HepG2 (cell line): ENCODE measurements at regions not wholly inside any gene's neighbourhood (a gene's known extent, or its start where the extent isn't known, plus 50 kb on each side); places are given as distances from the start of the nearest gene placed in this dataset.

Experiments
- ATAC-seq: fragments of 200-7000 bp; cut with Tn5 transposase; 3 replicates; pipeline ENCODE4 v1.9.1; 2020; ENCODE audit warnings: mild to moderate bottlenecking, moderate library complexity
- BruUV-seq: library from RNA; stranded (reverse); fragments of 400-500 nt; replicated peaks from 2 replicates; lab custom pipeline; 2021; lab: Mats Ljungman, UMichigan
- CTCF ChIA-PET: fragments of 300-600 bp; formaldehyde crosslinking; extraction: SDS; loops from one replicate; lab custom pipeline; 2021; ENCODE audit warnings: low total read pairs, inconsistent platforms, low intra/inter-chr PET ratio; lab: Yijun Ruan, JAX
- POLR2A ChIA-PET: fragments of 350-600 bp; sonication (Branson Sonifier 250); formaldehyde crosslinking; loops from one replicate; lab custom pipeline; 2020; ENCODE audit warnings: antibody characterized with exemption, inconsistent platforms; lab: Yijun Ruan, JAX
- DNase-seq: peaks from one replicate; pipeline ENCODE4 v3.0.0-alpha.2; 2015; ENCODE audit warnings: low spot score
- FAIRE-seq: peaks from 3 replicates; lab custom pipeline; 2011; peaks lifted over from hg19 to GRCh38; lab: Jason Lieb, UNC
- H2AFZ ChIP-seq: one replicate; pipeline ENCODE4 v1.6.1; 2011; ENCODE audit warnings: low read length, inconsistent platforms
- H3K27ac ChIP-seq: fragments of 300-600 bp; 3 replicates; pipeline ENCODE4 v1.8.0; 2011; ENCODE audit warnings: mixed run types, mild to moderate bottlenecking, mixed read lengths, low read length, inconsistent platforms; ENCODE audit not compliant: insufficient read depth; ENCODE audit errors: extremely low read length
- H3K27me3 ChIP-seq, 2 experiments: fragments of 200-600 bp in 1 of 2; 2 replicates in 1 of 2; 3 replicates in 1 of 2; pipeline versions ENCODE4 v1.6.0 to v1.8.0; 2011; ENCODE audit warnings: low read length in 2 of 2, mild to moderate bottlenecking in 2 of 2, moderate library complexity in 2 of 2, inconsistent platforms in 1 of 2; ENCODE audit not compliant: insufficient read depth in 2 of 2, control insufficient read depth in 1 of 2
- H3K36me3 ChIP-seq, 2 experiments: fragments of 200-600 bp in 1 of 2; replicated peaks in 1 of 2; 2 replicates in 1 of 2; 3 replicates in 1 of 2; pipeline versions ENCODE4 v1.5.1 to v1.8.0; 2011; ENCODE audit warnings: low read length in 2 of 2, inconsistent platforms in 1 of 2; ENCODE audit not compliant: insufficient read depth in 2 of 2, control insufficient read depth in 1 of 2
- H3K4me1 ChIP-seq: 2 replicates; pipeline ENCODE4 v1.5.1; 2012; ENCODE audit warnings: low read length, inconsistent platforms; ENCODE audit not compliant: insufficient read depth
- H3K4me2 ChIP-seq: 2 replicates; pipeline ENCODE4 v1.6.0; 2011; ENCODE audit warnings: low read depth, low read length, inconsistent platforms
- H3K4me3 ChIP-seq, 3 experiments: fragments of 200-600 bp in 1 of 3; sonication (generic), shearing (Covaris generic) in 1 of 3; replicated peaks in 1 of 3; 2 replicates each; pipeline ENCODE4 v1.5.1; 2011 to 2016; ENCODE audit warnings: low read length in 3 of 3, inconsistent platforms in 2 of 3, low read depth in 2 of 3, mild to moderate bottlenecking in 2 of 3, control low read depth in 1 of 3, mixed read lengths in 1 of 3; ENCODE audit not compliant: insufficient read depth in 1 of 3
- H3K79me2 ChIP-seq: one replicate; pipeline ENCODE4 v1.6.1; 2011; ENCODE audit warnings: low read length, inconsistent platforms; ENCODE audit not compliant: insufficient read depth
- H3K9ac ChIP-seq: 2 replicates; pipeline ENCODE4 v1.6.0; 2011; ENCODE audit warnings: mild to moderate bottlenecking, low read depth, low read length, inconsistent platforms; ENCODE audit not compliant: insufficient read depth
- H3K9me3 ChIP-seq: 2 replicates; pipeline ENCODE4 v1.5.1; 2012; ENCODE audit warnings: mild to moderate bottlenecking, low read length
- H4K20me1 ChIP-seq: 2 replicates; pipeline ENCODE4 v1.6.0; 2011; ENCODE audit warnings: inconsistent platforms, mild to moderate bottlenecking, low read length, moderate library complexity; ENCODE audit not compliant: insufficient read depth
- LCORL ChIP-seq, 2 experiments: fragments of 450-650 bp in 1 of 2; sonication (generic) in 1 of 2; formaldehyde crosslinking in 1 of 2; IDR thresholded peaks; 2 replicates each; pipeline versions ENCODE4 v1.5.0 to v1.6.1; 2017 to 2020; ENCODE audit warnings: antibody characterized with exemption in 1 of 2, missing genetic modification reagents in 1 of 2
- MAFF ChIP-seq: IDR thresholded peaks from 2 replicates; pipeline ENCODE4 v1.6.1; 2011; ENCODE audit warnings: low read depth, low read length, improper control_type of control experiment
- MAFG ChIP-seq: sonication (generic); formaldehyde crosslinking; IDR thresholded peaks from 2 replicates; pipeline ENCODE4 v1.5.1; 2020; ENCODE audit warnings: mild to moderate bottlenecking, missing genetic modification reagents
- MAFK ChIP-seq, 2 experiments: IDR thresholded peaks in 1 of 2; conservative IDR thresholded peaks in 1 of 2; 2 replicates each; pipeline ENCODE4 v1.6.1; 2011; ENCODE audit warnings: improper control_type of control experiment in 2 of 2, low read length in 2 of 2
- MIER2 ChIP-seq: IDR thresholded peaks from 2 replicates; pipeline ENCODE4 v1.6.1; 2016; ENCODE audit warnings: missing biosample characterization, missing genetic modification reagents
- SRSF4 ChIP-seq: fragments of 200-400 bp; formaldehyde crosslinking; IDR thresholded peaks from one replicate; pipeline ENCODE4 v1.6.1; 2018; ENCODE audit warnings: mild to moderate bottlenecking, low read depth, low read length, moderate library complexity; ENCODE audit not compliant: poor library complexity, severe bottlenecking
- TCF7L2 ChIP-seq: IDR thresholded peaks from 2 replicates; pipeline ENCODE4 v1.6.1; 2011; ENCODE audit warnings: mild to moderate bottlenecking, low read depth, low read length, moderate library complexity
- ZNF331 ChIP-seq: sonication (generic); formaldehyde crosslinking; IDR thresholded peaks from 2 replicates; pipeline ENCODE4 v1.4.0; 2020; ENCODE audit warnings: missing genetic modification reagents
- WGBS: methylation state at CpG from one replicate; pipeline ENCODE4 v1.1.6; 2017; ENCODE audit warnings: low lambda C conversion rate; 5-methylcytosine and 5-hydroxymethylcytosine counted together
- in situ Hi-C: cut with HindIII; loops from 2 replicates; pipeline ENCODE4 v1.10.0; 2017; ENCODE audit warnings: low pct_unique_long_range_greater_than_20kb; ENCODE audit not compliant: extremely low pct_ligation_motif_present
- intact Hi-C: fragments of 100-400 bp; cut with micrococcal nuclease; formaldehyde crosslinking; loops from one replicate; pipeline ENCODE4 v1.10.0; 2022; ENCODE audit not compliant: unreplicated experiment
- TF ChIP-seq, protein P1 (sequence below): sonication (generic); formaldehyde crosslinking; IDR thresholded peaks from 2 replicates; pipeline ENCODE4 v1.8.0; 2022; ENCODE audit warnings: missing genetic modification reagents, mild to moderate bottlenecking, moderate library complexity, borderline replicate concordance

- ATAC-seq (no peak), DNase-seq (no peak), FAIRE-seq (no peak)
- WGBS: 0% methylated on average over 2 of the region's 2 CpGs
- H2AFZ ChIP-seq: no peak overlapping the region
- ChIA-PET CTCF (interaction anchor here (0.6 kb wide), 1 partner anchor 414 kb away, joined by 3 read pairs; no protein-coding TSS in a partner anchor), POLR2A (no interaction called here)
- TF ChIP-seq MAFG (CRISPR knock-in tag): no peak
- TF ChIP-seq MAFF: peak; percentile 78
- peak; percentile 75 to 86 for TF ChIP-seq MAFK (conservative IDR thresholded peaks at IDR 0.05 in 1 of 2, IDR thresholded peaks at IDR 0.05 in 1 of 2; ENCODE audit: low read length in 2 of 2)
- H3K4me1 ChIP-seq: no peaks in the 10 kb centered on the region
- no peak overlapping the region for H3K4me3 ChIP-seq
- H3K79me2 ChIP-seq: no peaks in the 10 kb centered on the region
- intact Hi-C loops: no loop called here
- BruUV-seq: no TSS peak
- H3K27me3 ChIP-seq: no peaks in the 10 kb centered on the region
- no peaks in the 10 kb centered on the region for H3K36me3 ChIP-seq
- no peak overlapping the region for H3K9ac ChIP-seq
- in situ Hi-C loops: no loop called here
- no peaks in the 10 kb centered on the region for H4K20me1 ChIP-seq
- H3K4me2 ChIP-seq: no peak overlapping the region
- no peaks in the 10 kb centered on the region for H3K9me3 ChIP-seq
- no peak overlapping the region for H3K27ac ChIP-seq
Observed at GRCh38 chr5:39992617-39993202, 567.9 kb upstream of the DAB2 start.

DNA sequence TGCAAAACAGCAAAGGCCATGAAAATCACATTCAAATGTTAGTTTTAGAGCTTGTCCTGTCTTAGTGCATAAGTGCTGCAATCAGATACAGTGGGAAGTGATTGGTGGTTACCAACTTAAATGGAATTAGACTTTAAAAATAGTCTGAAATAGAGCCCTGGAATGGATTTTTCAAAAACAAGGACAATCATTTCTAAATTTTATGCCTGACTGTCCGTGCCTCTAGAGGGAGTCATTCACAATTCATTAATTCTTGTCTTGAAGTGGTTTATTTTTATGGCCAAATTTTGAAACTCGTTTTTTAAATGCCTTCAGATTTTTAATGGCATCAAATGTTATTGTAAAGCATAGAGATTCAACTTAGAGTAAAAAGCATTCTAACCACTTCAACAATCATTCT is 561.8 kb upstream of the DAB2 start:
- WGBS: 0% methylated on average over 2 of the region's 2 CpGs
- Histone ChIP-seq H3K9me3 (peaks cover 23% of the 10 kb centered on the region), H4K20me1 (no peaks in the 10 kb centered on the region), H3K9ac (no peak overlapping the region), H3K27me3 (no peaks in the 10 kb centered on the region), H2AFZ (no peak overlapping the region), H3K79me2 (no peaks in the 10 kb centered on the region), H3K4me3 (no peak overlapping the region), H3K27ac (no peak overlapping the region), H3K36me3 (no peaks in the 10 kb centered on the region), H3K4me1 (no peaks in the 10 kb centered on the region), H3K4me2 (no peak overlapping the region)
- ChIA-PET CTCF (no interaction called here), POLR2A (no interaction called here)
- BruUV-seq: no TSS peak
- DNase-seq: no peak
- in situ Hi-C loops (no loop called here), intact Hi-C loops (no loop called here)
- no peak for FAIRE-seq
- TF ChIP-seq ZNF331 (CRISPR knock-in tag): no peak
- no peak for TF ChIP-seq TCF7L2
- TF ChIP-seq, protein P1, sequence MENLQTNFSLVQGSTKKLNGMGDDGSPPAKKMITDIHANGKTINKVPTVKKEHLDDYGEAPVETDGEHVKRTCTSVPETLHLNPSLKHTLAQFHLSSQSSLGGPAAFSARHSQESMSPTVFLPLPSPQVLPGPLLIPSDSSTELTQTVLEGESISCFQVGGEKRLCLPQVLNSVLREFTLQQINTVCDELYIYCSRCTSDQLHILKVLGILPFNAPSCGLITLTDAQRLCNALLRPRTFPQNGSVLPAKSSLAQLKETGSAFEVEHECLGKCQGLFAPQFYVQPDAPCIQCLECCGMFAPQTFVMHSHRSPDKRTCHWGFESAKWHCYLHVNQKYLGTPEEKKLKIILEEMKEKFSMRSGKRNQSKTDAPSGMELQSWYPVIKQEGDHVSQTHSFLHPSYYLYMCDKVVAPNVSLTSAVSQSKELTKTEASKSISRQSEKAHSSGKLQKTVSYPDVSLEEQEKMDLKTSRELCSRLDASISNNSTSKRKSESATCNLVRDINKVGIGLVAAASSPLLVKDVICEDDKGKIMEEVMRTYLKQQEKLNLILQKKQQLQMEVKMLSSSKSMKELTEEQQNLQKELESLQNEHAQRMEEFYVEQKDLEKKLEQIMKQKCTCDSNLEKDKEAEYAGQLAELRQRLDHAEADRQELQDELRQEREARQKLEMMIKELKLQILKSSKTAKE: no peak
- TF ChIP-seq SRSF4: no peak
- no peak for TF ChIP-seq LCORL (IDR thresholded peaks at IDR 0.05)
- no peak for TF ChIP-seq LCORL (CRISPR knock-in tag; IDR thresholded peaks at IDR 0.05)
- TF ChIP-seq MIER2 (CRISPR knock-in tag): no peak
- no peak for ATAC-seq
